ENCODE measurements at regions not wholly inside any gene's neighbourhood (a gene's known extent, or its start where the extent isn't known, plus 50 kb on each side); places are given as distances from the start of the nearest gene placed in this dataset.

DNA sequence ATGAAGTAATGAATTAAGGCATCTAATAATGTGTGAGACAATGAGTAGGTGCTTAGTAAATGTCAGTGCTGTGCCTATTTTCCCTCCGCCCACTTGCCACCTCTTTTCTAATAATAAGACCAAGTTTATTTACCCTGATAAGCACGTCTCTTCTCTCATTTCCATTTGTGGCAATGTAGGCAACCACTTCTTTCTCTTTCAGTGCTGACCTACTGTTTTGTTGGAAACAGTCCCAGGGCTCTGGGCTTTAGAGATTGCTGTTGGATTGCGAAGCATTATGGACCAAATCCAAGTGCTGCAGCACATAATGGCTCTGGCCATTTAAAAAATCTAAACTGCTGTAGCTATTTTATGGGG, 141.3 kb upstream of the PLEKHG7 start:
- Histone ChIP-seq H2AFZ (ENCODE audit: control insufficient read depth, low read depth, low read length) (no peak overlapping the region; the same call in 1 of the 2 replicates), H4K20me1 (ENCODE audit: control insufficient read depth, insufficient read depth) (no peaks in the 10 kb centered on the region), H3K9ac (ENCODE audit: control insufficient read depth, insufficient read depth, low read length) (0 out of 2 replicates have a peak overlapping the region, but pooled peaks have one; percentile 30), H3K27me3 (replicated peaks in 1 of 2; ENCODE audit: control insufficient read depth in 2 of 2, insufficient read depth in 2 of 2, low read length in 1 of 2) (no peaks in the 10 kb centered on the region), H3K4me3 (peak overlapping the region; percentile 50; the same call in 1 of the 2 replicates), H3K4me2 (ENCODE audit: control insufficient read depth, insufficient read depth) (peak overlapping the region; percentile 77), H3K4me1 (ENCODE audit: control insufficient read depth, insufficient read depth, low read length) (peaks cover 32% of the 10 kb centered on the region), H3K27ac (ENCODE audit: control insufficient read depth, insufficient read depth) (peak overlapping the region; percentile 36), H3K79me2 (ENCODE audit: control insufficient read depth, insufficient read depth, low read length) (peaks cover 59% of the 10 kb centered on the region), H3K9me3 (replicated peaks; ENCODE audit: control insufficient read depth, insufficient read depth, low read length) (peaks cover 3% of the 10 kb centered on the region), H3K36me3 (ENCODE audit: control insufficient read depth in 2 of 2, insufficient read depth in 2 of 2, low read length in 1 of 2) (peaks cover 0 to 2% of the 10 kb centered on the region in 2 experiments; a peak in 1 of 4 replicates)
- FAIRE-seq (no peak), DNase-seq (ENCODE audit: low read depth, low spot score) (no peak), ATAC-seq (peak; percentile 13)
- WGBS (ENCODE audit: insufficient coverage, insufficient replicate concordance, low lambda C conversion rate, missing lambda C conversion rate), result 50% methylated on average over 3 of the region's 3 CpGs
- intact Hi-C loops (cut with micrococcal nuclease; ENCODE audit: unreplicated experiment), result loop anchor here (2.0 kb wide), 1 partner anchor 91 kb away; no protein-coding TSS in a partner anchor
- RAD21 ChIA-PET (ENCODE audit: unreplicated experiment), result interaction anchor here (0.6 to 12.1 kb wide), 15 partner anchors 9 to 1180 kb away, joined by 3 to 356 read pairs (median 4); partner anchors contain the start of gene BTG1
- POLR2A ChIA-PET, result interaction anchor here (0.8 to 15.2 kb wide), 7 partner anchors 17 to 426 kb away, joined by 3 to 204 read pairs (median 5); partner anchors contain the start of gene BTG1
- SMC1A ChIA-PET (ENCODE audit: uncharacterized antibody, unreplicated experiment), result interaction anchor here (0.8 to 16.9 kb wide), 15 partner anchors 8 to 418 kb away, joined by 3 to 805 read pairs (median 6); no protein-coding TSS in a partner anchor
- in situ Hi-C loops (cut with MboI), result loop anchor here (25.0 kb wide), 1 partner anchor 99 kb away; no protein-coding TSS in a partner anchor
- TSS peak; percentile 74 for BruUV-seq (replicated peaks)
- CTCF ChIA-PET, result interaction anchor here (0.7 to 5.5 kb wide), 5 partner anchors 10 to 114 kb away, joined by 3 to 61 read pairs (median 3); no protein-coding TSS in a partner anchor
- TF ChIP-seq, protein P1, sequence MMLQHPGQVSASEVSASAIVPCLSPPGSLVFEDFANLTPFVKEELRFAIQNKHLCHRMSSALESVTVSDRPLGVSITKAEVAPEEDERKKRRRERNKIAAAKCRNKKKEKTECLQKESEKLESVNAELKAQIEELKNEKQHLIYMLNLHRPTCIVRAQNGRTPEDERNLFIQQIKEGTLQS (IDR thresholded peaks at IDR 0.05; ENCODE audit: borderline replicate concordance, extremely low read depth, low read depth, low read length), result no peak
- TF ChIP-seq CBX3 (IDR thresholded peaks at IDR 0.05; ENCODE audit: borderline replicate concordance, low read depth) (no peak), IKZF1 (conservative IDR thresholded peaks at IDR 0.05) (peak; percentile 42; the same call in 1 of the 2 replicates), CREB1 (IDR thresholded peaks at IDR 0.05; ENCODE audit: low read depth) (no peak), DPF2 (IDR thresholded peaks at IDR 0.05) (no peak), CHD1 (IDR thresholded peaks at IDR 0.05; ENCODE audit: low read depth, low read length) (no peak), MEF2B (IDR thresholded peaks at IDR 0.05; ENCODE audit: partially characterized antibody, poor library complexity, severe bottlenecking) (peak; percentile 48), NFIC (IDR thresholded peaks at IDR 0.05; ENCODE audit: low read depth, low read length) (peak; percentile 49), ZNF622 (IDR thresholded peaks at IDR 0.05) (no peak), MEF2A (IDR thresholded peaks at IDR 0.05; ENCODE audit: insufficient read depth, low read depth, low read length) (0 out of 2 replicates have a peak, but pooled peaks have one; percentile 43), IKZF2 (IDR thresholded peaks at IDR 0.05) (no peak; a peak in 1 of 4 replicates), ZNF24 (IDR thresholded peaks at IDR 0.05) (peak; percentile 97), BHLHE40 (IDR thresholded peaks at IDR 0.05; ENCODE audit: borderline replicate concordance in 1 of 2, low read depth in 2 of 2, low read length in 1 of 2) (0 out of 4 replicates have a peak, but pooled peaks of 1 of the 2 experiments have one; percentile 8), RELA (IDR thresholded peaks at IDR 0.05; ENCODE audit: borderline replicate concordance, partially characterized antibody) (no peak)
- TF ChIP-seq, protein P2, sequence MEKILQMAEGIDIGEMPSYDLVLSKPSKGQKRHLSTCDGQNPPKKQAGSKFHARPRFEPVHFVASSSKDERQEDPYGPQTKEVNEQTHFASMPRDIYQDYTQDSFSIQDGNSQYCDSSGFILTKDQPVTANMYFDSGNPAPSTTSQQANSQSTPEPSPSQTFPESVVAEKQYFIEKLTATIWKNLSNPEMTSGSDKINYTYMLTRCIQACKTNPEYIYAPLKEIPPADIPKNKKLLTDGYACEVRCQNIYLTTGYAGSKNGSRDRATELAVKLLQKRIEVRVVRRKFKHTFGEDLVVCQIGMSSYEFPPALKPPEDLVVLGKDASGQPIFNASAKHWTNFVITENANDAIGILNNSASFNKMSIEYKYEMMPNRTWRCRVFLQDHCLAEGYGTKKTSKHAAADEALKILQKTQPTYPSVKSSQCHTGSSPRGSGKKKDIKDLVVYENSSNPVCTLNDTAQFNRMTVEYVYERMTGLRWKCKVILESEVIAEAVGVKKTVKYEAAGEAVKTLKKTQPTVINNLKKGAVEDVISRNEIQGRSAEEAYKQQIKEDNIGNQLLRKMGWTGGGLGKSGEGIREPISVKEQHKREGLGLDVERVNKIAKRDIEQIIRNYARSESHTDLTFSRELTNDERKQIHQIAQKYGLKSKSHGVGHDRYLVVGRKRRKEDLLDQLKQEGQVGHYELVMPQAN (conservative IDR thresholded peaks at IDR 0.05), result no peak; the same call in 1 of the 2 replicates
- TF ChIP-seq, protein P3, sequence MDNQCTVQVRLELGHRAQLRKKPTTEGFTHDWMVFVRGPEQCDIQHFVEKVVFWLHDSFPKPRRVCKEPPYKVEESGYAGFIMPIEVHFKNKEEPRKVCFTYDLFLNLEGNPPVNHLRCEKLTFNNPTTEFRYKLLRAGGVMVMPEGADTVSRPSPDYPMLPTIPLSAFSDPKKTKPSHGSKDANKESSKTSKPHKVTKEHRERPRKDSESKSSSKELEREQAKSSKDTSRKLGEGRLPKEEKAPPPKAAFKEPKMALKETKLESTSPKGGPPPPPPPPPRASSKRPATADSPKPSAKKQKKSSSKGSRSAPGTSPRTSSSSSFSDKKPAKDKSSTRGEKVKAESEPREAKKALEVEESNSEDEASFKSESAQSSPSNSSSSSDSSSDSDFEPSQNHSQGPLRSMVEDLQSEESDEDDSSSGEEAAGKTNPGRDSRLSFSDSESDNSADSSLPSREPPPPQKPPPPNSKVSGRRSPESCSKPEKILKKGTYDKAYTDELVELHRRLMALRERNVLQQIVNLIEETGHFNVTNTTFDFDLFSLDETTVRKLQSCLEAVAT (IDR thresholded peaks at IDR 0.05), result peak; percentile 7
- TF ChIP-seq, protein P4, sequence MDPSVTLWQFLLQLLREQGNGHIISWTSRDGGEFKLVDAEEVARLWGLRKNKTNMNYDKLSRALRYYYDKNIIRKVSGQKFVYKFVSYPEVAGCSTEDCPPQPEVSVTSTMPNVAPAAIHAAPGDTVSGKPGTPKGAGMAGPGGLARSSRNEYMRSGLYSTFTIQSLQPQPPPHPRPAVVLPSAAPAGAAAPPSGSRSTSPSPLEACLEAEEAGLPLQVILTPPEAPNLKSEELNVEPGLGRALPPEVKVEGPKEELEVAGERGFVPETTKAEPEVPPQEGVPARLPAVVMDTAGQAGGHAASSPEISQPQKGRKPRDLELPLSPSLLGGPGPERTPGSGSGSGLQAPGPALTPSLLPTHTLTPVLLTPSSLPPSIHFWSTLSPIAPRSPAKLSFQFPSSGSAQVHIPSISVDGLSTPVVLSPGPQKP (IDR thresholded peaks at IDR 0.05; ENCODE audit: low read depth, low read length), result no peak
- TF ChIP-seq, protein P5, sequence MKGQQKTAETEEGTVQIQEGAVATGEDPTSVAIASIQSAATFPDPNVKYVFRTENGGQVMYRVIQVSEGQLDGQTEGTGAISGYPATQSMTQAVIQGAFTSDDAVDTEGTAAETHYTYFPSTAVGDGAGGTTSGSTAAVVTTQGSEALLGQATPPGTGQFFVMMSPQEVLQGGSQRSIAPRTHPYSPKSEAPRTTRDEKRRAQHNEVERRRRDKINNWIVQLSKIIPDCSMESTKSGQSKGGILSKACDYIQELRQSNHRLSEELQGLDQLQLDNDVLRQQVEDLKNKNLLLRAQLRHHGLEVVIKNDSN (IDR thresholded peaks at IDR 0.05; ENCODE audit: borderline replicate concordance, extremely low read length, insufficient read depth, low read depth, low read length), result no peak

All from GM12878 (cell line).